CD4-positive, alpha-beta memory T cell (primary cell): ENCODE measurements at regions not wholly inside any gene's neighbourhood (a gene's known extent, or its start where the extent isn't known, plus 50 kb on each side); places are given as distances from the start of the nearest gene placed in this dataset.
"Not testable (repeated sequence)": the region's sequence is repeated elsewhere in the genome, so short reads cannot be mapped to it uniquely, and the experiment has no call there.

ENCODE experiments used
- CTCF ChIA-PET: fragments of 350-600 bp; sonication (Branson Sonifier 250); formaldehyde crosslinking; loops from one replicate; lab custom pipeline; 2021; ENCODE audit warnings: inconsistent platforms; ENCODE audit not compliant: partially characterized antibody; lab: Charles Lee
- POLR2A ChIA-PET: fragments of 350-600 bp; sonication (Branson Sonifier 250); formaldehyde crosslinking; loops from one replicate; lab custom pipeline; 2021; ENCODE audit not compliant: partially characterized antibody; lab: Charles Lee
- DNase-seq, 5 donors: peaks; one replicate each; pipeline versions ENCODE4 v3.0.0 to v3.0.0-alpha.2; 2020 to 2022; ENCODE audit warnings: mixed read lengths in 1 of 5
- H3K27ac ChIP-seq: one replicate; pipeline ENCODE4 v1.7.0; 2013; ENCODE audit warnings: low read depth, low read length
- H3K27me3 ChIP-seq: 2 replicates; pipeline ENCODE4 v1.7.0; 2013; ENCODE audit warnings: mild to moderate bottlenecking, low read length, moderate library complexity; ENCODE audit not compliant: insufficient read depth
- H3K36me3 ChIP-seq: 2 replicates; pipeline ENCODE4 v1.7.0; 2013; ENCODE audit warnings: mild to moderate bottlenecking, low read length, moderate library complexity; ENCODE audit not compliant: insufficient read depth
- H3K4me1 ChIP-seq: 2 replicates; pipeline ENCODE4 v1.7.0; 2013; ENCODE audit warnings: mild to moderate bottlenecking, low read length, moderate library complexity; ENCODE audit not compliant: insufficient read depth
- H3K4me3 ChIP-seq, 2 donors: one replicate each; pipeline ENCODE4 v1.7.0; 2013; ENCODE audit warnings: low read length in 2 of 2, mild to moderate bottlenecking in 1 of 2
- H3K9me3 ChIP-seq, 2 donors: one replicate each; pipeline ENCODE4 v1.7.0; 2013; ENCODE audit warnings: low read length in 2 of 2, control low read depth in 1 of 2; ENCODE audit not compliant: control insufficient read depth in 1 of 2
- H3K27ac Mint-ChIP-seq, 7 donors: one replicate each; pipeline ENCODE4 v1.8.0; 2020 to 2021; ENCODE audit warnings: mixed read lengths in 7 of 7, mild to moderate bottlenecking in 6 of 7, inconsistent platforms in 3 of 7, moderate library complexity in 3 of 7
- H3K27me3 Mint-ChIP-seq, 2 donors: one replicate each; pipeline ENCODE4 v1.8.0; 2020 to 2021; ENCODE audit warnings: mixed read lengths in 2 of 2
- H3K36me3 Mint-ChIP-seq, 2 donors: one replicate each; pipeline ENCODE4 v1.8.0; 2020 to 2021; ENCODE audit warnings: mixed read lengths in 2 of 2, inconsistent platforms in 1 of 2, mild to moderate bottlenecking in 1 of 2
- H3K4me1 Mint-ChIP-seq, 4 donors: one replicate each; pipeline ENCODE4 v1.8.0; 2020 to 2021; ENCODE audit warnings: mixed read lengths in 4 of 4, mild to moderate bottlenecking in 1 of 4
- H3K4me3 Mint-ChIP-seq, 8 donors: one replicate each; pipeline ENCODE4 v1.8.0; 2020 to 2021; ENCODE audit warnings: mixed read lengths in 8 of 8, mild to moderate bottlenecking in 7 of 8, moderate library complexity in 6 of 8, inconsistent platforms in 3 of 8
- H3K9me3 Mint-ChIP-seq, 8 donors: one replicate each; pipeline ENCODE4 v1.8.0; 2020 to 2021; ENCODE audit warnings: mixed read lengths in 8 of 8, mild to moderate bottlenecking in 5 of 8, inconsistent platforms in 3 of 8, moderate library complexity in 1 of 8
- intact Hi-C: fragments of 100-400 bp; cut with micrococcal nuclease; formaldehyde crosslinking; loops from one replicate; pipeline ENCODE4 v1.15.1; 2023

DNA sequence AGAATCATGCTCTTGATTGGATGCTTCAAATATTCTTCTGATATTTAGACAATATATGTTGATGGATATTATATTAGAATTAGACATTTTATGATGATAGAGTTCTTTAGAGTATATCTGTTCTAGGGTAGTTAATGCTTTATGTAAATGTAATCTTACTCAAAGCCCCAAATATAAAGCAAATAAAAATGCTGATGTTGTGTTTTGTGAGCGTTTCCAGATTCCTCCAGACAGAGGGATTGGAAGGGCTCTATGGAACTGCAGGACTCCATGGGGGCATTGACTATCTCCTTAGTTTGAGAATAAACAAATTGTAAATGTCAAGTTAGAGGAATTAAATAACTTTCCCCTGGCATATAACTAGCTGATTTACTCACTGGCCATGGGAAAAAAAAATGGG, 184.5 kb downstream of the MRPS30 start:
- intact Hi-C loops = no loop called here
- Histone ChIP-seq H3K4me3 (no peak overlapping the region), H3K9me3 (no peaks in the 10 kb centered on the region), H3K27me3 (no peaks in the 10 kb centered on the region), H3K4me1 (no peaks in the 10 kb centered on the region), H3K36me3 (no peaks in the 10 kb centered on the region), H3K27ac (no peak overlapping the region)
- Mint-ChIP-seq H3K27me3 (no peaks in the 10 kb centered on the region), H3K36me3 (peaks cover 0 to 4% of the 10 kb centered on the region in 2 donors), H3K4me1 (no peaks in the 10 kb centered on the region), H3K9me3 (peaks cover 0 to 41% (median 24%) of the 10 kb centered on the region in 8 donors), H3K27ac (no peak overlapping the region), H3K4me3 (no peak overlapping the region)
- ChIA-PET POLR2A (no interaction called here), CTCF (no interaction called here)
- DNase-seq = no peak

- Mint-ChIP-seq H3K27me3 (no peaks in the 10 kb centered on the region), H3K27ac (no peak overlapping the region), H3K36me3 (no peaks in the 10 kb centered on the region), H3K4me3 (no peak overlapping the region), H3K9me3 (peaks cover 0 to 8% (median 0%) of the 10 kb centered on the region in 8 donors), H3K4me1 (no peaks in the 10 kb centered on the region)
- intact Hi-C loops = no loop called here
- Histone ChIP-seq H3K36me3 (no peaks in the 10 kb centered on the region), H3K9me3 (no peaks in the 10 kb centered on the region), H3K4me3 (no peak overlapping the region), H3K27ac (no peak overlapping the region), H3K4me1 (no peaks in the 10 kb centered on the region), H3K27me3 (no peaks in the 10 kb centered on the region)
- CTCF ChIA-PET = no interaction called here
- POLR2A ChIA-PET = no interaction called here
- DNase-seq = no peak
Observed at GRCh38 chr5:44997506-44997905, 188.8 kb downstream of the MRPS30 start.

GRCh38 chr5:45007102-45007501, 198.4 kb downstream of the MRPS30 start:
- DNase-seq, CTCF ChIA-PET, H3K27me3 Mint-ChIP-seq, H3K36me3 Mint-ChIP-seq, POLR2A ChIA-PET, H3K27ac ChIP-seq, H3K9me3 ChIP-seq, H3K27me3 ChIP-seq, H3K4me3 ChIP-seq, H3K36me3 ChIP-seq, intact Hi-C loops, H3K4me1 Mint-ChIP-seq, H3K4me1 ChIP-seq, H3K4me3 Mint-ChIP-seq, H3K27ac Mint-ChIP-seq: not testable (repeated sequence)
- H3K9me3 Mint-ChIP-seq = peaks cover 0 to 10% (median 0%) of the 10 kb centered on the region in 8 donors

DNA sequence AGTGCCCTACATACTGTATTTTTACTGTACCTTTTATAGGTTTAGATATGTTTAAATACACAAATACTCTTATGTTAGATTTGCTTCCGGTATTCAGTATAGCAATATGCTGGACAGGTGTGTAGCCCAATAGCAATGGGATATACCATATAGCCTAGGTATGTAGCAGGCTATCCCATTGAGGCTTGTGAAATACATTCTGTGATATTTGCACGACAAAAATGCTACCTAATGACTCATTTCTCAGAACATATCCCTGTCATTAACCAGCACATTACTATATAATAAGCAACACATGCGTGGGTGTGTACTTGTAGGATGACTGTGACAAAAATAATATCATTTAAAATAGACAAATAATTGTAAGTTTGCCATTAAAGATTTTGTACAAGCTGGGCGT, 208.8 kb downstream of the MRPS30 start:
- no peak overlapping the region for H3K27ac Mint-ChIP-seq
- no peak overlapping the region for H3K4me3 Mint-ChIP-seq
- ChIA-PET POLR2A (no interaction called here), CTCF (no interaction called here)
- no peaks in the 10 kb centered on the region for H3K27me3 Mint-ChIP-seq
- H3K9me3 Mint-ChIP-seq = peaks cover 0 to 14% (median 4%) of the 10 kb centered on the region in 8 donors
- no peaks in the 10 kb centered on the region for H3K27me3 ChIP-seq
- H3K4me1 ChIP-seq = no peaks in the 10 kb centered on the region
- H3K9me3 ChIP-seq = no peaks in the 10 kb centered on the region
- no peaks in the 10 kb centered on the region for H3K36me3 ChIP-seq
- no peak for DNase-seq
- H3K4me1 Mint-ChIP-seq = no peaks in the 10 kb centered on the region
- H3K36me3 Mint-ChIP-seq = no peaks in the 10 kb centered on the region
- H3K27ac ChIP-seq = no peak overlapping the region
- intact Hi-C loops = no loop called here
- H3K4me3 ChIP-seq = no peak overlapping the region

DNA sequence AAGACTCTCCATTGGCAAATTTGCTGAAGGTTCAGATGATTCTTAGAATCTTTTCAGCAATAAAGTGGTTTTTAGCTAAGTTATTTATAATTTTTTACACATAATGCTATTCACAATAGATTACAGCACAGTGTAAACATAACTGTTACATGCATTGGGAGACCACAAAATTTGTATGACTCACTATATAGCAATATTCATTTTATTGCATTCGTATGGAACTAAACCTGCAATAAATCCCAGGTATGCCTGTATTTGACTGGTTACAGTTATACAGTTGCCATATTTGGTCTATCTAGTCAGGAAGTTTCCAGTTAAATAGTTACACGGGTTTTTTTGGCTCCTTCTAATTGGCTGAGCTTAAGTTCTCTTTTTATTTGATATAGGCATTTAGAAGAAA, 220.8 kb downstream of the MRPS30 start:
- H3K27me3 Mint-ChIP-seq = no peaks in the 10 kb centered on the region
- Histone ChIP-seq H3K36me3 (no peaks in the 10 kb centered on the region), H3K27me3 (no peaks in the 10 kb centered on the region), H3K4me1 (no peaks in the 10 kb centered on the region), H3K27ac (no peak overlapping the region), H3K4me3 (no peak overlapping the region), H3K9me3 (peaks cover 0 to 3% of the 10 kb centered on the region in 2 donors)
- CTCF ChIA-PET = no interaction called here
- H3K27ac Mint-ChIP-seq = no peak overlapping the region
- no peak for DNase-seq
- H3K9me3 Mint-ChIP-seq = peaks cover 0 to 8% (median 2%) of the 10 kb centered on the region in 8 donors
- intact Hi-C loops = no loop called here
- no peaks in the 10 kb centered on the region for H3K4me1 Mint-ChIP-seq
- POLR2A ChIA-PET = no interaction called here
- no peak overlapping the region for H3K4me3 Mint-ChIP-seq
- H3K36me3 Mint-ChIP-seq = no peaks in the 10 kb centered on the region

DNA sequence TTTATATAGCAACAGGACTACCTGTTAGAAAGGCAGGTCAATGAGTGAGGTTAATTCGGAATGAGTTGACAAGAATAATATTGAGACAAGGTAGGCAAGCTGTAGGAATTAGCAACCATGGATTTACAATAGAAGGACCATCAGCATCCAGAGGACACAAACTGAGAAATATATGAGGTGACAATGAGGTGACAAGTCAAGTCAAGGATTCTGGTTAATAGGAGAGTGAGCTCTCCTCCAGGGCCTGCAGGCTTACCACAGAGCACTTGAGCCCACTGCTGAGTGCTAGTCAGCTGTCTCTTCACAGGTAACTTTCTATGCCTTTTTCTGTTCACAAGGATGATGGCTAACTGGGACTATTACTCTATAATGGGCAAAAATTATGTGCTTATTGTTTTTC, 227.2 kb downstream of the MRPS30 start:
- Mint-ChIP-seq H3K36me3 (no peaks in the 10 kb centered on the region), H3K9me3 (peaks cover 0 to 7% (median under 1%) of the 10 kb centered on the region in 8 donors), H3K27me3 (no peaks in the 10 kb centered on the region), H3K4me3 (no peak overlapping the region), H3K27ac (no peak overlapping the region), H3K4me1 (no peaks in the 10 kb centered on the region)
- intact Hi-C loops = no loop called here
- ChIA-PET CTCF (no interaction called here), POLR2A (no interaction called here)
- H3K27me3 ChIP-seq = no peaks in the 10 kb centered on the region
- no peak for DNase-seq
- H3K36me3 ChIP-seq = no peaks in the 10 kb centered on the region
- H3K4me3 ChIP-seq = no peak overlapping the region
- no peaks in the 10 kb centered on the region for H3K9me3 ChIP-seq
- H3K4me1 ChIP-seq = no peaks in the 10 kb centered on the region
- H3K27ac ChIP-seq = no peak overlapping the region

DNA sequence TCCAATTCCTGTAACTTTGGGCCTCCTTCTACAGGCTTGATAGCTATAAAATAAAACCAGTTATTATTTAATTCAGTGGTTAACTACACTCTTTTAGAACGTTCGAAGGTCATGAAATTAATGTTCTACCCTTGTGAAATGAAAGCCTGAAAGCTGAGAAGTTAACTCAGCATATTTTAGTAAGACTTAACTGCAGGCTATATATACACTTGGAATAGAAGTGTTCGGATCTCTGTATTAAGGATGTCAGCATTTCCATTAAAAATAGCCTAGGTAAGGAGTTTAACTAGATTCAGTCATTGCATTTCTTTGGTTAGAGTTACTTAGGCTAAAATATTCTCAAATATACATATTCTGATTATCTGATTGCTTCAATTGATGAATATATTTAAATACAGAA, 229.2 kb downstream of the MRPS30 start:
- intact Hi-C loops = no loop called here
- H3K36me3 ChIP-seq = no peaks in the 10 kb centered on the region
- no peaks in the 10 kb centered on the region for H3K4me1 Mint-ChIP-seq
- ChIA-PET POLR2A (no interaction called here), CTCF (no interaction called here)
- no peak overlapping the region for H3K4me3 Mint-ChIP-seq
- no peaks in the 10 kb centered on the region for H3K36me3 Mint-ChIP-seq
- no peak overlapping the region for H3K27ac Mint-ChIP-seq
- peaks cover 0 to 7% (median 2%) of the 10 kb centered on the region in 8 donors for H3K9me3 Mint-ChIP-seq
- no peak overlapping the region for H3K4me3 ChIP-seq
- no peaks in the 10 kb centered on the region for H3K27me3 Mint-ChIP-seq
- H3K9me3 ChIP-seq = no peaks in the 10 kb centered on the region
- no peaks in the 10 kb centered on the region for H3K27me3 ChIP-seq
- H3K4me1 ChIP-seq = no peaks in the 10 kb centered on the region
- H3K27ac ChIP-seq = no peak overlapping the region
- no peak for DNase-seq

- intact Hi-C loops = no loop called here
- H3K27me3 Mint-ChIP-seq = no peaks in the 10 kb centered on the region
- H3K27ac ChIP-seq = no peak overlapping the region
- no peaks in the 10 kb centered on the region for H3K4me1 ChIP-seq
- H3K36me3 Mint-ChIP-seq = no peaks in the 10 kb centered on the region
- no peaks in the 10 kb centered on the region for H3K9me3 ChIP-seq
- H3K4me3 Mint-ChIP-seq = no peak overlapping the region
- H3K36me3 ChIP-seq = no peaks in the 10 kb centered on the region
- ChIA-PET POLR2A (no interaction called here), CTCF (no interaction called here)
- H3K4me1 Mint-ChIP-seq = no peaks in the 10 kb centered on the region
- peaks cover 0 to 7% (median 2%) of the 10 kb centered on the region in 8 donors for H3K9me3 Mint-ChIP-seq
- no peak overlapping the region for H3K4me3 ChIP-seq
- no peak for DNase-seq
- H3K27me3 ChIP-seq = no peaks in the 10 kb centered on the region
- no peak overlapping the region for H3K27ac Mint-ChIP-seq
Observed at GRCh38 chr5:45038366-45038987, 229.7 kb downstream of the MRPS30 start.
